NT2/D1 (cell line): ENCODE measurements at regions not wholly inside any gene's neighbourhood (a gene's known extent, or its start where the extent isn't known, plus 50 kb on each side); places are given as distances from the start of the nearest gene placed in this dataset.

ENCODE experiments used
- YY1 ChIP-seq: IDR thresholded peaks from 2 replicates; pipeline ENCODE4 v1.6.1; 2011; ENCODE audit not compliant: insufficient read length, insufficient read depth
- ZNF274 ChIP-seq: IDR thresholded peaks from 2 replicates; pipeline ENCODE4 v1.6.1; 2011; ENCODE audit warnings: mild to moderate bottlenecking, low read depth, low read length

- TF ChIP-seq YY1 (no peak), ZNF274 (no peak)
Measured at GRCh38 chr1:5105744-5106143, 451.3 kb downstream of the AJAP1 start.
